Transverse colon (tissue), 3 donors: ENCODE measurements at regions not wholly inside any gene's neighbourhood (a gene's known extent, or its start where the extent isn't known, plus 50 kb on each side); places are given as distances from the start of the nearest gene placed in this dataset.

Experiments
- EP300 ChIP-seq: sonication (generic); formaldehyde crosslinking; IDR thresholded peaks from one replicate; pipeline ENCODE4 v1.6.1; 2017; ENCODE audit warnings: antibody characterized with exemption, low read depth
- TF ChIP-seq, protein P1 (sequence below), 5 experiments: fragments of 200-600 bp in 3 of 5; fragments of 450-650 bp in 2 of 5; sonication (generic) in 3 of 5; IDR thresholded peaks; 1 replicate in 2 of 5; 2 replicates in 3 of 5; pipeline ENCODE4 v1.5.1; 2016 to 2017; ENCODE audit warnings: antibody characterized with exemption in 5 of 5, inconsistent platforms in 3 of 5, mild to moderate bottlenecking in 2 of 5, moderate library complexity in 1 of 5

DNA sequence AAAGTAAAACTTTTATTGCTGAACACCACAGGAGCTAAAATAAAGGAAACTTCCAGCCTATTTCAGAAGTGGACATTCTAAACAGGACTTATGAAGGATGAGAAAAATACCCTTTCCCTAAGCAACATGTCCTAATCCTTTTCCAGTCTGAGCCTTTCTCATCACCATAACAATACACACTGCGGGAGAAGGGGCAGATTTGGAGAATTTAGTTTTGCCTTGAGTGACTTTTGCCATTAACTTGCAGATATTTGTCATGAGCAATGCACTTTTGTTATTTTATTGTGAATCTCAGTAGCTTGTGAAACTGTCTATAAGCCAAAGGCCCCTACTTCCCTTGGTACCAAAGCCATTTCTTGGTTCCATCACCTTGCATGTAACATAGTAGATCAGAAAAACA lies 53.0 kb upstream of the OLIG3 start:
- TF ChIP-seq, protein P1, sequence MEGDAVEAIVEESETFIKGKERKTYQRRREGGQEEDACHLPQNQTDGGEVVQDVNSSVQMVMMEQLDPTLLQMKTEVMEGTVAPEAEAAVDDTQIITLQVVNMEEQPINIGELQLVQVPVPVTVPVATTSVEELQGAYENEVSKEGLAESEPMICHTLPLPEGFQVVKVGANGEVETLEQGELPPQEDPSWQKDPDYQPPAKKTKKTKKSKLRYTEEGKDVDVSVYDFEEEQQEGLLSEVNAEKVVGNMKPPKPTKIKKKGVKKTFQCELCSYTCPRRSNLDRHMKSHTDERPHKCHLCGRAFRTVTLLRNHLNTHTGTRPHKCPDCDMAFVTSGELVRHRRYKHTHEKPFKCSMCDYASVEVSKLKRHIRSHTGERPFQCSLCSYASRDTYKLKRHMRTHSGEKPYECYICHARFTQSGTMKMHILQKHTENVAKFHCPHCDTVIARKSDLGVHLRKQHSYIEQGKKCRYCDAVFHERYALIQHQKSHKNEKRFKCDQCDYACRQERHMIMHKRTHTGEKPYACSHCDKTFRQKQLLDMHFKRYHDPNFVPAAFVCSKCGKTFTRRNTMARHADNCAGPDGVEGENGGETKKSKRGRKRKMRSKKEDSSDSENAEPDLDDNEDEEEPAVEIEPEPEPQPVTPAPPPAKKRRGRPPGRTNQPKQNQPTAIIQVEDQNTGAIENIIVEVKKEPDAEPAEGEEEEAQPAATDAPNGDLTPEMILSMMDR (IDR thresholded peaks at IDR 0.05): no peak
- TF ChIP-seq EP300: no peak
